Testis (tissue), 2 donors: ENCODE measurements at regions not wholly inside any gene's neighbourhood (a gene's known extent, or its start where the extent isn't known, plus 50 kb on each side); places are given as distances from the start of the nearest gene placed in this dataset.

Experiments
- DNase-seq: peaks from one replicate; pipeline ENCODE4 v3.0.0-alpha.2; 2019
- H3K27ac ChIP-seq, 2 donors: fragments of 200-600 bp; sonication (generic); one replicate each; pipeline ENCODE4 v1.5.1; 2019
- H3K27me3 ChIP-seq: fragments of 200-600 bp; sonication (generic); one replicate; pipeline ENCODE4 v1.5.1; 2019
- H3K36me3 ChIP-seq: fragments of 200-600 bp; sonication (generic); one replicate; pipeline ENCODE4 v1.5.1; 2017; ENCODE audit warnings: low read depth; ENCODE audit errors: missing control alignments
- H3K4me1 ChIP-seq: fragments of 200-600 bp; sonication (generic); one replicate; pipeline ENCODE4 v1.5.1; 2019
- H3K4me3 ChIP-seq, 2 donors: fragments of 200-600 bp; sonication (generic); one replicate each; pipeline ENCODE4 v1.5.1; 2017 to 2019
- H3K9me3 ChIP-seq: fragments of 200-600 bp; sonication (generic); one replicate; pipeline ENCODE4 v1.5.1; 2017
- CTCF ChIP-seq, 3 experiments: fragments of 450-650 bp in 2 of 3; fragments of 200-600 bp in 1 of 3; sonication (generic) in 1 of 3; IDR thresholded peaks; one replicate each; pipeline ENCODE4 v1.5.1; 2016 to 2019; ENCODE audit warnings: antibody characterized with exemption in 3 of 3, mild to moderate bottlenecking in 2 of 3, moderate library complexity in 1 of 3
- POLR2A ChIP-seq: fragments of 450-650 bp; IDR thresholded peaks from one replicate; pipeline ENCODE4 v1.6.1; 2017; ENCODE audit warnings: antibody characterized with exemption, mild to moderate bottlenecking, moderate library complexity
- WGBS, 2 donors: methylation state at CpG; one replicate each; pipeline ENCODE4 v1.1.5; 2018; 5-methylcytosine and 5-hydroxymethylcytosine counted together
- intact Hi-C: fragments of 100-400 bp; cut with DNase I; formaldehyde crosslinking; loops from one replicate; pipeline ENCODE4 v1.15.1; 2023; ENCODE audit warnings: low total_unique reads

DNA sequence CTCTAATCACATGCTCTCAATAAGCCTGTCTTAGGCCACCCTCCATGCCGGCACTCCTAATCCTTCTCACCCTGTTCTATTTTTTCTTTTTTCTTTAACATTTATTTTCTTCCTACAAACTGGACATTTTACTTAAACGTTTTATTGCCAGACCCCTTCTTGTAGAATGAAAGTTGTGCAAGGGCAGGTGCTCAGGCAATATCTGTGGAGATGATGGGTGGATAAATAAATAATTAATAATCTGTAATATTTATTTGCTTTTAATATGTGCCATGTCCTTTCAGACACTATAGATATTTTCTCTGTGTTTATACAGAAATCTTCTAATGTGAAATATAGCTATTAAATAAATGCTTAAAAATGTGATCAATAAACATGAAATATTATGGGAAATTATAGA is 815.7 kb upstream of the MIR17HG start:
- TF ChIP-seq CTCF (IDR thresholded peaks at IDR 0.05) (no peak), POLR2A (no peak)
- no peak for DNase-seq
- no peak overlapping the region for H3K4me3 ChIP-seq
- no peak overlapping the region for H3K27ac ChIP-seq
- H3K9me3 ChIP-seq: no peaks in the 10 kb centered on the region
- H3K27me3 ChIP-seq: no peaks in the 10 kb centered on the region
- 82 to 92% methylated on average over 2 of the region's 2 CpGs for WGBS, 2 donors
- H3K36me3 ChIP-seq: no peaks in the 10 kb centered on the region
- intact Hi-C loops: no loop called here
- H3K4me1 ChIP-seq: no peaks in the 10 kb centered on the region

DNA sequence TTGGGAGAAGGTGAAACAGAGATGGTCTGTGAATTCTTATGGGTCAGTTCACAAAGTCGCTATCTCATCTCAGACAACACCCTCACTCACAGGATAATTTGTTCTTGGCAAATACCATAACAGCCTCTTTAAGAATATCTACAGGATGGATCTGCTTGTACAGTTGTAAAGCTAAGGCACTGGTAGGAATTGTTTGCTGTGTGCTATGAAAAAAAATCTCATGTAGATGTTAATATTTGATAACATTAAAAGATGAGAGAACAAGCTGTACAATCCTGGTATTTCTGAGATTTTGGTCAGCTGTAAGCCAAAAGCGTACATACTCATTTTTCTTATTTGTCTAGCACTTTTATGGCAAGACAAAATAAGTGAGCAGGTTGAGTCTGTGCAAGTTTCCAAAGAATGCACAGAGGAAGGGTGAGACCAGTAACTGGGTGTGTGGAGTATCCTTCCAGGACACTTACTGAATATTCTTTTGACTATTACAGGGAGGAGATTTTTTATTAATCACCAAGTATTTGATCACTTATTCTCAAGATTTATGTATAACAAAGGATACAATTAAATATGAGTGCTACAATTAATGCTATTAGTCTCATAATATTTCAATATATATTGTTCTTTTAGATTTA is 814.5 kb upstream of the MIR17HG start:
- no peaks in the 10 kb centered on the region for H3K36me3 ChIP-seq
- WGBS, 2 donors: 61 to 64% methylated on average over 2 of the region's 2 CpGs
- no peak for DNase-seq
- H3K4me1 ChIP-seq: no peaks in the 10 kb centered on the region
- intact Hi-C loops: no loop called here
- TF ChIP-seq CTCF (IDR thresholded peaks at IDR 0.05): no peak
- TF ChIP-seq POLR2A: no peak
- H3K27ac ChIP-seq: no peak overlapping the region
- no peak overlapping the region for H3K4me3 ChIP-seq
- H3K9me3 ChIP-seq: no peaks in the 10 kb centered on the region
- H3K27me3 ChIP-seq: no peaks in the 10 kb centered on the region

- Histone ChIP-seq H3K27me3 (no peaks in the 10 kb centered on the region), H3K4me1 (no peaks in the 10 kb centered on the region), H3K36me3 (no peaks in the 10 kb centered on the region), H3K4me3 (no peak overlapping the region), H3K9me3 (no peaks in the 10 kb centered on the region), H3K27ac (no peak overlapping the region)
- WGBS, 2 donors: 79 to 80% methylated on average over 2 of the region's 2 CpGs
- TF ChIP-seq POLR2A (no peak), CTCF (IDR thresholded peaks at IDR 0.05) (no peak)
- DNase-seq: no peak
- intact Hi-C loops: no loop called here
These were observed 813.6 kb upstream of the MIR17HG start for GRCh38 chr13:90533866-90534265.

DNA sequence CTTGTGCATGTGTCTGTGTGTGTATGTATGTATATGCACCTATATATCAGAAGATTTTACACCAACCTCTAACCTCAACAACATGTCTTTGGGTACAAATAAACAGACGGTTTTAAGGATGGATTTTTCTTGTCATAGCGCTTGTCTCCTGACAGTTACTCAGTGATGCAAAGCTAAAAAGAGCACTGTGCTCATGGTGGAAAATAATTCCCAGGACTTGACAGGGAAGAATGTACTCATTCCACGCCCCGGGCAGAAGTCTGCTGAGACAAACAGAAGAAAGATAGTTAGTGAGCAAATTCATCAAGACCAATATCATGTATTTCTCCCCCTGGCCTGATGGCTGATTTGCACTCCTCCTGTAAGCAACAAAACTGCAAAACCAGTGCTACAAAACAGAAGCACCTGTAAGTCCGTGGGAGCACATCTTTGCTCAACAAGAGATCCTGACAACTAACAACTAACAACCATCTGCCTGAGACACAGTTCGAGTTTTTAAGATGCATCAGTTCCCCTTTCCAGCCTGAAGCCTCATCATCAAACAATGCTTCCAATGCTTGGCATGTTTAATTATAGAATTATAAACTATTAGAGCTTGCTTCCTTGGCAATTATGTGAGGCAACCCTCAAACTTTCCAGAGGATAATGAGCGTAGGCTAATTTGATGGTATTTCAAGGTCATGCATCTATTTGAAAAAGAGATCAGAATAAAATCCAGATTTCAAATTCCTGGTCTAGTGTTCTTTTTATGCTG is 812.7 kb upstream of the MIR17HG start:
- no peaks in the 10 kb centered on the region for H3K27me3 ChIP-seq
- 54 to 70% methylated on average over 7 of the region's 7 CpGs for WGBS, 2 donors

More for the DNA sequence above, 812.7 kb upstream of the MIR17HG start:
- intact Hi-C loops: no loop called here
- H3K4me1 ChIP-seq: no peaks in the 10 kb centered on the region
- H3K4me3 ChIP-seq: no peak overlapping the region
- H3K9me3 ChIP-seq: no peaks in the 10 kb centered on the region
- DNase-seq: no peak
- no peak overlapping the region for H3K27ac ChIP-seq
- TF ChIP-seq CTCF (IDR thresholded peaks at IDR 0.05) (no peak), POLR2A (no peak)
- no peaks in the 10 kb centered on the region for H3K36me3 ChIP-seq
